Fibroblast of mammary gland (primary cell): ENCODE measurements at regions not wholly inside any gene's neighbourhood (a gene's known extent, or its start where the extent isn't known, plus 50 kb on each side); places are given as distances from the start of the nearest gene placed in this dataset.

Source experiments
- DNase-seq: peaks from one replicate; pipeline ENCODE4 v3.0.0-alpha.2; 2010; ENCODE audit warnings: low read depth
- H3K4me3 ChIP-seq: 2 replicates; pipeline ENCODE4 v1.5.1; 2011; ENCODE audit warnings: low read depth, mild to moderate bottlenecking, low read length, moderate library complexity; ENCODE audit not compliant: control insufficient read depth
- TF ChIP-seq, protein P1 (sequence below): conservative IDR thresholded peaks from 2 replicates; pipeline ENCODE4 v1.5.1; 2011; ENCODE audit warnings: low read depth, low read length, inconsistent platforms; ENCODE audit not compliant: control insufficient read depth, insufficient read depth

DNA sequence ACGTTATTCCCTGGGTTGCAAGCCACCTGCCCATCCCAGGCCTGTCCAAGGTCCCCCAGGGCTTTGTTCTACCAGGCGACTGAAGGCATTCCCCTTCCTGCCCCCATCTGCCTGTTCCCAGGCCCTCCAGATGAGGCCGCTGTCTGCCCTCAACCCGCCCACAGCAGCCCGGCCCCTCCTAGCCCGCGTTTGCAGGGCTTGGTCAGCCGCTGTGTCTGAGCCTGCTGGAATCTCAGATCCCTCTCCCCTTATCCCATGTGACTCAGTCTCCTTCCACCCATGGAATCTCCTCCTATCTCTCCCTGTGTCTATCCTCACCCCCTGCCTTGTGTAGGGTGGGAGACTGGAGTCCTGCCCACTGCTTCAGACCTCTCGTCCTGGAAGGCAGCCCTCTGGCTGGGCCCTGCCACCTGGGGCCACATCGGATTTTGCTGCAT lies 186.0 kb upstream of the TNRC6C start:
- H3K4me3 ChIP-seq, result no peak overlapping the region
- DNase-seq, result peak; percentile 59
- TF ChIP-seq, protein P1, sequence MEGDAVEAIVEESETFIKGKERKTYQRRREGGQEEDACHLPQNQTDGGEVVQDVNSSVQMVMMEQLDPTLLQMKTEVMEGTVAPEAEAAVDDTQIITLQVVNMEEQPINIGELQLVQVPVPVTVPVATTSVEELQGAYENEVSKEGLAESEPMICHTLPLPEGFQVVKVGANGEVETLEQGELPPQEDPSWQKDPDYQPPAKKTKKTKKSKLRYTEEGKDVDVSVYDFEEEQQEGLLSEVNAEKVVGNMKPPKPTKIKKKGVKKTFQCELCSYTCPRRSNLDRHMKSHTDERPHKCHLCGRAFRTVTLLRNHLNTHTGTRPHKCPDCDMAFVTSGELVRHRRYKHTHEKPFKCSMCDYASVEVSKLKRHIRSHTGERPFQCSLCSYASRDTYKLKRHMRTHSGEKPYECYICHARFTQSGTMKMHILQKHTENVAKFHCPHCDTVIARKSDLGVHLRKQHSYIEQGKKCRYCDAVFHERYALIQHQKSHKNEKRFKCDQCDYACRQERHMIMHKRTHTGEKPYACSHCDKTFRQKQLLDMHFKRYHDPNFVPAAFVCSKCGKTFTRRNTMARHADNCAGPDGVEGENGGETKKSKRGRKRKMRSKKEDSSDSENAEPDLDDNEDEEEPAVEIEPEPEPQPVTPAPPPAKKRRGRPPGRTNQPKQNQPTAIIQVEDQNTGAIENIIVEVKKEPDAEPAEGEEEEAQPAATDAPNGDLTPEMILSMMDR, result peak; percentile 55

DNA sequence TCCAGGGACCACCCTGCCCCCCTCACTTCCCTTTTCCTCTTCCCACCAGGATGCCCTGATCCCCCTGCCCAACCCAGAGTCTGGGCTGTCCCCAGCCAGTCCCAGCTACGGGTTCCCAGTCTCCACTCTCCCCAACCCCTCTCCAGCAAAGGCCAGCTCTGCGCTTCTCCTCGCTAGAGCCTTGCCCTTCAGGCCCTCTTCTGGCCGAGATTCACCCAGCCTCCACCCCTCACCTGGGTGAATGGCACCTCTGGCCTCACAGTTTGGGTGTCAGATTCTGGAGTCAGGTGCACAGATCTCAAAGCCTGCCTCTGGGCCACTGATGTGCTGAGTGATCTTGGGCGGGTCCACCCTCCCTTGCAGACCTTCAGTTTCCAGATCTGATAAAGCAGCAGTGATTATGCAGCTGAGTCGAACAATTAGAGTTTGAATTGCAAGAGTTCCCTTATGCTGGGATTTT lies 185.6 kb upstream of the TNRC6C start:
- no peak overlapping the region for H3K4me3 ChIP-seq
- TF ChIP-seq, protein P1, result no peak
- DNase-seq, result no peak

DNA sequence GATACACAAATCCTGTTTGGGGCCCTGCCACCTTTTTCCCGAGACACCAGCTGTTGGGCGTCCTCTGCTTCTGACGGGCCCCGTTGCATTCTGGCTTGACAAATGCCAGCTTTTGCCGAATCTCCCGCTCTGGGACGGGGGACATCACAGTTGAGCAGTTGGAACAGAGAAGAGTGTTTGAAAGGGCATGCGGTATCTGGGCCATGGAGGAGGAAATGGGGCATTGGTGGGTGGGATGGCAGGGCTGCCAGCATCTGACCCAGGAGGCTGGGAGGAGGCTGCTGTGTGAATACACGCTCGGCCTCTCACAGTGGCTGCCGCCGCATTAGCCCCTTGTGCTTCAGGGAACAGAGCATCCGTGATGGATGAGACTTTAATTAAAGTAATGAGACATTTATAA lies 184.3 kb upstream of the TNRC6C start:
- DNase-seq, result no peak
- no peak overlapping the region for H3K4me3 ChIP-seq
- TF ChIP-seq, protein P1, result no peak

DNA sequence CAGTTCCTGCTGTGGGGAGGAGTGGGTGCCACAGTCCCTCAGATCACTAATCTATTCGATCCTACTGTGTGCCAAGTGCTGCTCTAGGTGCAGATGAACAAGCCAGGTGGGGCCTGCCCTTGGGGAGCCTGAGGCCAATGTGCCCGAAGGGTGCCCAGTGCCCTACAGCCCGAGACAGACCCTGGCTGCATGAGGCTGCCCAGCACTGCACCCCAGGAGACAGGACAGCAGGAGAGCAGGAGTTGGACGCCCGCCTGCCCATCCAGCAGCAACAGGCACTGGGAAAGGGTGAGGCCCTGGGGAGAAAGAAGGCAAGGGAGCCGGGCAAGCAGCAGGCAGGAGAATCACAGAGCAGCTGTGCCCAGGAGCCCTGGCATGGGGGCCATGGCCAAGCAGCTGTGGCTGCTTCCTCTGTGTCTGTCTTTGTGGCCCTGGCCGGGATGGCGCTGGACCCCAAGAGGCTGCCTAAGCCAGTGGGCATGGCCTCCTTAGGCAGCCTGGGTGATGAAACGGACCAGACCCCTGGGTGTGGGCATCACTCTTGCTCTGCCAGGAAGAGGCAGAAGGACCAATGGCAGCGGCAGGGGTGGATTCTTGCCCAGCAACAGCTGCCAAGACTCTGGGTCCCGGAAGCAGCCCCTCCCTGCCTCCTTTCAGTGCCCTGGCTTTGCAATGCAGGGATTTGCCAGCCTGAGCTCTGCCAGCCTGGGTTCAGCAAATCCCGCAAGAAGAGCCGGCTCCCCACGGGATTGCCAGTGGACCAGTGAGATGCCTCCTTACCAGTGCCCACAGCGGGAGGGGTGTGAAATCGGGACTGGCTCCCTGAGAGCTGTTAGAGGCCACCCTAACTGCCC lies 179.6 kb upstream of the TNRC6C start:
- TF ChIP-seq, protein P1, result no peak
- no peak for DNase-seq
- H3K4me3 ChIP-seq, result no peak overlapping the region

DNA sequence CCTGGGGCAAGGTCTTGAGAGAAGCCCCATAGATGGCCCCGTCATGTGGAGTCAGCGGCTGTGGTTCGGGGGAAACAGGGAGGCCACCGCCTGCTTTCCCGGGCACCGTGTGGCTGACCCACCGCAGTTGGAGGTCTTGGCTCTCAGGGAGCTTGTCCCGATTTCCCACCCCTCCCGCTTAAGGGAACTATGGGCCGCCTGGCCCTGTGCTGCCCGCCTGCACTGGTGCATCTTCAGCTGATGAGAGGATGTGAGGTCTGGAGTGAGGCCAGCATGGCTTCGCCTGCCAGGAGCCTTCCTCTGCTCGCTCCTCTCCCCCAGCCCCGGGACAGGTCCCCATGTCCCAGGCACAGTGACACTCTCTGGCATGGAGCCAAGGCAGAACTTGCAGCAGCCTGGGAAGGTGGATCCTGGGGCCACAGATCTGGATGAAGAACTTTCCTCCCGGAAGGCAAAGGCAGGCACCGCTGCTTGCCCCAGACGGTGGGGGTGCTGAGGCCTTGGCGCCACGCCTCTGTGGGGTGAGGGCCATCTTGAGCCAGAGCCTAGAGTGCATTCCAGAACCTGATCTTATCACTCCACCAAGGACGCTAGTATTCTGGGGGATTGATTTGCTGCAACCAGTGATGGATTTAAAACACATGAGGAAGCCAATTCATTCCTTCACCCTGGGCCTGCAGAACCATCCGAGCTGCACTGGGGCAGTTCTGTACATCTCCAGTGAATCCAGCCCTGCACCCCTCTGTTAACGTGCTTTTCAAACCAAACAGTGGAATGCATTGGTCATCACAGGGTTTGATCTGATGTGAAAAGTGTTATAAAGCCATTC lies 178.6 kb upstream of the TNRC6C start:
- TF ChIP-seq, protein P1, result no peak
- DNase-seq, result no peak
- H3K4me3 ChIP-seq, result no peak overlapping the region

DNA sequence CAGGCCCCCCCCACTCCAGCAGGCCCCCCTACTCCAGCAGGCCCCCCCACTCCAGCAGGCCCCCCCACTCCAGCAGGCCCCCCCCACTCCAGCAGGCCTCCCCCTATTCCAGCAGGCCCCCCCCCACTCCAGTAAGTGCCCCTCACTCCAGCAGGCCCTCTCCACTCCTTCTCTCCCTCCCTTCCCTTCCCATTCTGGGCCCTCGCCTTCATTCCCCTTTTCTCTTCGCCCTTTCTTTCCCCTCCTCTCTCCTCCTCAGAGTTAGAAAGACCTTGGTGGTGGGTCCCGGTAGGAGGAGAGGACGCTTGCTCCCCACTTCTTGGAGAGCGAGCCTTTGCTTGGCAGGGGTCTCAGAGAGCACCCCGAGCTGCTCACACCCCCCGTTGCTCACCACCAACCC lies 177.0 kb upstream of the TNRC6C start:
- TF ChIP-seq, protein P1, result no peak
- DNase-seq, result no peak
- no peak overlapping the region for H3K4me3 ChIP-seq
